ENCODE measurements at regions not wholly inside any gene's neighbourhood (a gene's known extent, or its start where the extent isn't known, plus 50 kb on each side); places are given as distances from the start of the nearest gene placed in this dataset.
A peak's percentile ranks its signal among the peaks of the same experiment; 100 is the strongest.
"Not testable (repeated sequence)": the region's sequence is repeated elsewhere in the genome, so short reads cannot be mapped to it uniquely, and the experiment has no call there.

GRCh38 chr5:138647794-138648410 lies 72.7 kb upstream of the HSPA9 start:
- no peak for DNase-seq (ENCODE audit: low read depth)

GRCh38 chr5:138647261-138647788 lies 72.1 kb upstream of the HSPA9 start:
- no peak for DNase-seq (ENCODE audit: low read depth)

- no peak for DNase-seq (ENCODE audit: low read depth)
These were observed 71.5 kb upstream of the HSPA9 start for GRCh38 chr5:138646671-138647070.

GRCh38 chr5:138645778-138646575 lies 70.8 kb upstream of the HSPA9 start:
- DNase-seq (ENCODE audit: low read depth): no peak

DNA sequence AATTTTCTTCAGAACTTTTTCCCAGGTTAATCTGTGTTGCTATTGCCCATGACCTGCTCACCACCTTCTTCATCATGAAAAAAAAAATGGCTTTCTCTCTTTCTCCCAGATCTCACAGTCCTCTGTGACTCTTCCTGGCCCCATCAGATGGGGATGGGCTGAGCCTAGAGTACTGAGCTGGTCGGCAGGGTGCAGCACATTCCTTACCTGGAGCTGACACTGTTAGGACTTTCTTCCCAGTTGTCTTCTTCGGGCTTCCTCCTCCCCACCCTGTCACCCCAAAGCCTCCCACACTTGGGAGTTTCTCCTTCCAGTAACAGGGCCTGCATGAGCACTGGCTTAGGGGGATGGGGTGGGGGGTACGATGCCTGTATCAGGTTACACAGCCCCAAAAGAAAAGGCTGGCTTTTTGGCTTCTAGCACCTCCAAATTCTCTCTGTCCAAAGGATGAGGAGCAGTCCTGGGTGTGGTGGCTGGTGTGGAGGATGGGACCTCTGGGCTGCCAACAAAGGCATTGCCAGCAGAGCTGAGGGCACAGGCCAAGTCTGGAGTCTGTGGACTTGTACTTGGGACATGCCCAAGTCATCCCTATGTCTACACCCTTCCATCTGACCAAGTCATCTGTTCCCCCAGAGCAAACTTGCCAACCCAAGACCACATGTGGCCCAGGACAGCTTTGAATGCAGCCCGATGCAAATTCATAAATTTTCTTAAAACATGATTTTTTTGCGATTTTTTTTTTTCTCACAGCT lies 68.0 kb upstream of the HSPA9 start:
- no peak for DNase-seq (ENCODE audit: low read depth)

DNA sequence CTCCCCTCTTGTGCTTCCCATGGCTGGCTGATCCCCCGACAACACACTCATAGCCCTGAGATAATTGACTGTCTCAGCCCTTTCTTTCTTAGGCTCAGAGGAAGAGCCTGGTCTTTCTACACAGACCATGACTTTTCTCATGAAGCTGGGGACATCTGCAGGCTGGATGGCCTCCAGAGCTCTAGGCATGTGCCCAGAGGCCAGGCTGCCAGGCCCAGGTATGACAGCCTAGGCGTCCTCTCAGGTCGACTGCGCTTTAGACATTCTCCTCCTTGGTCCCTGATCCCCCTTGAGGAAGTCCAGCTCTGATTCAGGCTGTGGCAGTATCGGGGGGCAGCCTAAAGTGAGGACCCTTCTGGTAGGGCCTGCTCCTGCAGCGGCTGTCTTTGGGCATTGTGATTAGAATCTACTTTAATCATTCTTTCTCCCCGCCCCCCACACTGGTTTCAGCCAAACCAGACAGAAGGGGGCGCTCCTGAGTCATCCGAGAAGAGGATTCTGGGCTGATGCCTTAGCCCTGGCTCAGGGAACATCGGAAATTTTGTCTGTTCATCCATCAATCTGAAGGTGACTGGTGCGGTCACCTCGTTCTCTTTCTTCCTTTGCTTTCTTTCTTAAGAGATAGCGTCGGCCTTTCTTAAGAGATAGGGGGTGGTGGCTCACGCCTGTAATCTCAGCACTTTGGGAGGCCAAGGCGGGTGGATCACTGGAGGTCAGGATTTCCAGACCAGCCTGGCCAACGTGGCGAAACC lies 66.5 kb upstream of the HSPA9 start:
- no peak for DNase-seq (ENCODE audit: low read depth)

- no peak for DNase-seq (ENCODE audit: low read depth)
These were observed 65.5 kb upstream of the HSPA9 start for GRCh38 chr5:138640646-138641254.

DNA sequence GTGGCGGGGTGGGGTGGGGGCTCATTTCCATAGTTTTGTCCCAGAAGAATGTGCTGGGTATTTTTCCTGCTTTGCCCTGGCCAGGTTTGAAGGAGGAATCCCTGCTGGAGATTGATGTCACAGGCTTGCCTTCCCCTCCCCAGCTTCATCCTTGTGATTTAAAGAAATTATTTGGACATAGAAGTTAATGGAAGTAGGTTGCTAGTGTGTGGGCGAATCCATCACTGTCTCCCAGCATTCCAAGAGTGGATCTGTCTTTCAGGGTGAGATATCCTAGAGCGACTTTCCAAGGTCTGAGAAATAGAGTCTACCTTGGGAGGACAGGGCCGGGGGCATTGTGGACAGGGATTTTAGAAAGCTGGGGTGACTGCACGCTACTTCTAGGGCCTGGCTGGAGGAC lies 64.9 kb upstream of the HSPA9 start:
- no peak for DNase-seq (ENCODE audit: low read depth)

DNA sequence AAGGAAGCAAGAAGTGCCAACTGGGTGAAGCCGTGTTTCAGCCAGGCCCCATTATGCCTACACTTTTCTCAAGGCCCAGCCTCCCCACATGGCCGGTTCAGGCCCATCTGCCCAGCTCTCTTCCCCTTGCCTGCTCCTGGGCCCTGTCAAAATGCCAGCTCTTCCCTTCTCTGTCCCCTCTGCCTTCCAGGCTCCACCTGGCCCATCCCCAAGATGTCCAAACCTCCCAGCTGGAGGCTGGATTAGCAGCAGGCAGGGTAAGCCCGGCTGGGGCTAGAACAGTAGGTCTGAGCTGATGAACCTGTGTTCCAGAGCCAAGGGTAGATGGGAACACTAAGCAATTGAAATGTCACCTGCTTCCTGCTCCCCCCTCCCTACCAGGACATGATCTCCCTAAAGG lies 64.1 kb upstream of the HSPA9 start:
- no peak for DNase-seq (ENCODE audit: low read depth)

DNA sequence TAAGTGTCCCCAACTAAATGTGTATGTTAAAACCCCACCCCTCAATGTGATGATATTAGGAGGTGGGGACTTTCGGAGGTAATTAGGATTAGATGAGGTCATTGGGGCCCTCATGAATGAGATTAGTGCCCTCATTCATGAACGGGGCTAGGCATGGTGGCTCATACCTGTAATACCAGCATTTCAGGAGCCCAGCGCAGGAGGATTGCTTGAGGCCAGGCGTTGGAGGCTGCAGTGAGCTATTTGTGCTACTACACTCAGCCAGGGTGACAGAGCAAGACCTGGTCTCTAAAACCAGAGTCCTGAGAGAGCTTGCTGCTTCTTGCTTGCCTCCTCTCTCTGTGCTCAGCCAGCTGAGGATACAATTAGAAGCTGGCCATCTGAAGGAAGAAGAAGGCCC lies 62.1 kb upstream of the HSPA9 start:
- no peak for DNase-seq (ENCODE audit: low read depth)

DNA sequence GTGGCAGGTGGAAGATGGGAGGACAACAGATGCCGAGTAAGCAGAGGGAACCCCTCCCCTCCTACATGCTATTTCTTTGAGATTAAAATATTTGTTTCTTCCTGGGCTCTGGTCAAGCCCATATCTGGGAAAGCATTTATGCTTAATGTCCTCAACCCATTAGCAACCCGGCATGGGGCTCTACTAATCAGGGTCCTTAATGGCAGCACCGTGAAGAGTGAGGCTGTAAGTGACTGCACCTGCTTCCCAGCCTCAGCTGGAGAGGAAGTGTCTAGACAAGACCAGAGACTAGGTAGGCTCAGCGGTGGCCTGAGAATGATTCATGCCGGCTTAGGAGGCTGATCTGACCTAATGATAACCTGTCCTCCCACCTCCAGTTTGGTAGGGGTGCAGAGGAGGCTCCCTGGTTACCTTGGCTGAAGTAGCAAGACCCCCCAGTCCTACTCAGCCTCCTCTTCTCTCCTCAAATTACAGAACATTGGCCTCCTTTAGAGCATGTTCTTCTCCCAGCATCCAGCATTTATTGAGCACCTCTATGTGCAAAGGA lies 61.3 kb upstream of the HSPA9 start:
- no peak for DNase-seq (ENCODE audit: low read depth)

GRCh38 chr5:138635708-138636107 lies 60.5 kb upstream of the HSPA9 start:
- no peak for DNase-seq (ENCODE audit: low read depth)

DNA sequence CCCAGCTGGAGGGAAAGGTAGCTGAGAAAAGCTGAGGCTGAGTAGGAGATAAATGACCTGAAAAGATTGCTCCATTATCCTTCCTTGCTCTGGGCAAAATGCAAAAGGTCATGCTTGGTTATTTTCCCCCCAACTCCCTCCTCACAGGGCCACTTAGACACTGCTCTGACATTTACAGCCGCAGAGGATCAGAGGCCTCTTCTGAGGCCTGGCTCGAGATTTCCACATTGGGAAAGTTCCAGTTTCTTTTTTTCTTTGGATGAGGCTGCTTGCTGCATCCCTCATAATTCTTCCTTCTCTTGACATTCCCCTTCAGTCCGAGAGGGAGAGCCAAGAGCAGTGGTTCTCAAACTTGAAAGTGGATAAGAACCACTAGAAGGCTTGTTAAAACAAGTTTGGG lies 60.1 kb upstream of the HSPA9 start:
- no peak for DNase-seq (ENCODE audit: low read depth)

GRCh38 chr5:138634804-138635203 lies 59.6 kb upstream of the HSPA9 start:
- not testable (repeated sequence) for DNase-seq (ENCODE audit: low read depth)

DNA sequence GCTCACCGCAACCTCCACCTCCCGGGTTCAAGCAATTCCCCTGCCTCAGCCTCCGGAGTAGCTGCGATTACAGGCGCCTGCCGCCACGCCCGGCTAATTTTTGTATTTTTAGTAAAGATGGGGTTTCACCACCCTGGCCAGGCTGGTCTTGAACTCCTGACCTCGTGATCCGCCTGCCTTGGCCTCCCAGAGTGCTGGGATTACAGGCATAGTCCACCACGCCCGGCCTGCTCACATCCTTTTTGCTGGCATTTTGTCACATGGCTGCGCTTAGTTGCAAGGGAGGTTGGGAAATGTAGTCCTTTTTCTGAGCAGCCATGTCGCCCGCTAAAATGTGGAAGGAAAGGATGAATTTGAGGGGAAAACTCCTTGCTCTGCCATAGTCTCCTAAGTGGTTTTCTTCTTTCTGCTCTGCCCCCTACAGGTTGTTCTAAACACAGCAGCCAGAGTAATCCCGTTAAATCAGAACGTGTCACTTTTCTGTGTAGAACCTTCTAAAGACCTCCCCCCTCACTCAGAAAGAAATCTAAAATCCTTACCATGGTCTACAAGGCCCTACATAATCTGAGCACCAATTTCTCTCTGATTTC lies 57.8 kb upstream of the HSPA9 start:
- peak; percentile 30 for DNase-seq (ENCODE audit: low read depth)

DNA sequence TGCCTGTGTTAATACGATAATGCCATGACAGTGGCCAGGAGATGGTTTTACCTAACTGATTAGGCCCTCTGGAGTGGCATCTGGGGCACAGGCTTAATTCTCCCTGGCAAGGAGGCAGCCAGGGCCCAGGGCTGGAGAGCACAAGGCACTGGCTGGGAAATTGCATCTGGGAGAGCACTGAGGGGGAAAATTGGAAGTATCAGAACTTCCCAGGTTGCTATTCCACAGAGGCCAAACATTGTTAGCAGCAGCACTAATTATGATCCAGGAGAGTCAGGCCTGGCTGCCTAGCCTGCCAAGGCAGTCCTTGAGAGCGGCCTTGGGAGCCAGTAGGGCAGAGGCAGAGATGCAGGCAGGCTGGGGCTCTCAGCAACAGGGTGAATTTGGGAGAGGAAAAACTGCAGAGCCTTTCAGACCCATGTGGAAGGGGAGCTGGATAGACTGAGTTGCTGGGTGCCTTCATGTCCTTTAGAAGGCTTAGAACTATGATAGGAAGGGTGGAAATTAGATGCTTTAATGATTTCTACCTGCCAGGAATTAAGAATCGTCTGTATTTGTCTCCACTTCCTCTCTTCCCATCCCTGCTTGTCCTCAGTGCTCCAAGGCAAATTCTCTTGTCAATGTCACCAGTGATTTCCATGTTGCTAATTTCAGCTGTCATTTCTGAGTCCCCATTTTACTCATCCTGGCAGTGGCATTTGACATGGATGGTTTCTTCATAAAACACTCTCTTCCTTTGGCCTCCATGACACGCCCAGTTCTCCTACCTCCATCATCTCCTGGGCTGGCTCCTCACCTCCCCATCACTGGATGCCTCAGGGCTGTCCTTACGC lies 56.1 kb upstream of the HSPA9 start:
- DNase-seq (ENCODE audit: low read depth): no peak

GRCh38 chr5:138629392-138629791 lies 54.2 kb upstream of the HSPA9 start:
- no peak for DNase-seq (ENCODE audit: low read depth)

GRCh38 chr5:138626333-138626944 lies 51.2 kb upstream of the HSPA9 start:
- no peak for DNase-seq (ENCODE audit: low read depth)

DNA sequence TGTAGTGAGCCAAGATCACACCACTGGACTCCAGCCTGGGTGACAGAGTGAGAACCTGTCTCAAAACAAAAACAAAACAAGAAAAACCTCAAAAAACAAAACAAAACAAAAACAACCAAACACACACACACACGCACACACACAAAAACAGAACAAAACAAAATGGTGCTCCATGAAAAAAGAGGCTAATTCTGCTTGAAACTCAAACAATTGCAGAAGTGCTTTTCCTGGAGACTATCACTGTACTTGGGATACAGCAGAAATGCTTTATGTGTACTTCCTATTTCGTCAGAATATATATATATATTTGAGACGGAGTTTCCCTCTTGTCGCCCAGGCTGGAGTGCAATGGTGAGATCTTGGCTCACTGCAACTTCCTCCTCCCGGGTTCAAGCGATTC lies 49.9 kb upstream of the HSPA9 start:
- no peak for DNase-seq (ENCODE audit: low read depth)
